ENCODE measurements at regions not wholly inside any gene's neighbourhood (a gene's known extent, or its start where the extent isn't known, plus 50 kb on each side); places are given as distances from the start of the nearest gene placed in this dataset.

DNA sequence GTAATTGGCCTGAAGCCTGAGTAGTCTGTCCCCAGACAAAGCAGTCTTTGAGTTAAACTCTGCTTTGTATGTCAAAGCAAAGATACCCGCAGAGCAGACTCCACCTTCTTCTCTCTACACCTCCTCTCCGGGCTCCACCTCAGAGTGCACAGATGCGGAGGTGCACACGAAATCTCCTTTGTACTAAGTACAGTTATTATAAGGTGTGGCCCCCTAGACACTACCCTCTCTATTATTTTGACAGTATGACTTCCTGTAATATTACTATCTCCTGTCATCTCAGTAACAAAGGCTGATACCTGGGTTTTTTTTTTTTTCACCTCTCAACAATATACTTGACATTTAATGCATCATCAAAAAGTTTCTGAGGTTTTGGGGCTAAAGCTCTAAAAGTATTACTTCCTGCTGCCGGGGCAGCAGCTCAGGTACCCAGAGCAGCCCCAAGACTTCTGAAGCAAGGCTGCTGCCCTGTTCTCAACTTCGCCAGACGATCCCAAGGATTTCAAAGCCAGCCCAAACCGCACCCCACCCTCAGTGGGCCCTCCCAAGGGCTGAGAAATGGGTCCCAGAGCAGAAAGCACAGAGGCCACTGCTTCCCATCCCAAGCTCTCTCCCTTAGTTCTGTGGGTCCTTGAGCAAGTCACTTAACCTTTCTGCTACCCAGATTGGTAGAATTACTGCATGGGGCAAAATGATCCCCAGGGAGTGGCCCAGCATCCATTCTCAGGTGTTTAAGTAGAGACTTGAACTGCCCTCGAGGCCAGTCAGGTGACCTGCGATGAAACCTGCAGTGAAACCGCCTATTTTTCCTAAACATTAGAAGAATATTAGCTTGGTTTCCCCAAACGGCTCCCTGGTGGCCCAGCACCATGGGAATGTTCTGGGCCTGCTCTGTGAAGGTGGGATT, 180.6 kb downstream of the FOXO1 start:
- ChIA-PET POLR2A (no interaction called here), CTCF (no interaction called here)
- no peak for DNase-seq (ENCODE audit: low read depth, low spot score)
- TF ChIP-seq CTCF (IDR thresholded peaks at IDR 0.05; ENCODE audit: insufficient read depth, low read length, missing control alignments): no peak
- no peak overlapping the region for H3K4me3 ChIP-seq (ENCODE audit: low read depth, low read length)

DNA sequence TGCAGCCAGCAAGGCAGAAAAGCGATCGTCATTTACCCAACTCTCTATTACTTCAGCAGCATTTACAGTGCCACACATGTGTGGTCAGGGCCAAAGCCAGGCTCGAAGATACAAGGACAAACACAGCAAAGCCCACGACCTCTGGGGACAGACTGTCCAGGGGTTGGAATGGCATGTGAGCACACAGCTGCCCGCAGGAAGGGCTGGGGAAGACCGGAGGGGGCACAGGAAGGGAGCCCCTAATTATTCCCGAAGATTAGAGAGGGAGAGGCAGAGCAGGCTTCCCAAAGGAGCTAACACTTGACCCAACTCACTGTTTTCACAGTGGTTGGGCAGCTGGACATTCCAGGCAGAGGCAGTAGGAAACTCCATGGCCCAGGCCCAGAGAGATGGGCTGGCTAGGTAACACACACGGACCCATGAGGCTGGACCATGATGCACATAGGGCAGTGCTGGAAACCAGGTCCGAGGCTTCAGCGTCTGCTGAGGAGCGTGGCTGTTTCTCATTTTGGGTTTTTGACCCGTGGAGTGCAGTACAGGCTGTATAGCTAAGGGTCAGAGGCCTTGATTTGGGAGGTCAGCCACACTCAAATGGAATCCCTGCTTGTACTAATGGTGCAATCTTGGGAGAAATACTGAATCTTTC, 179.8 kb downstream of the FOXO1 start:
- DNase-seq (ENCODE audit: low read depth, low spot score): no peak
- ChIA-PET POLR2A (no interaction called here), CTCF (no interaction called here)
- TF ChIP-seq CTCF (IDR thresholded peaks at IDR 0.05; ENCODE audit: insufficient read depth, low read length, missing control alignments): no peak
- no peak overlapping the region for H3K4me3 ChIP-seq (ENCODE audit: low read depth, low read length)

DNA sequence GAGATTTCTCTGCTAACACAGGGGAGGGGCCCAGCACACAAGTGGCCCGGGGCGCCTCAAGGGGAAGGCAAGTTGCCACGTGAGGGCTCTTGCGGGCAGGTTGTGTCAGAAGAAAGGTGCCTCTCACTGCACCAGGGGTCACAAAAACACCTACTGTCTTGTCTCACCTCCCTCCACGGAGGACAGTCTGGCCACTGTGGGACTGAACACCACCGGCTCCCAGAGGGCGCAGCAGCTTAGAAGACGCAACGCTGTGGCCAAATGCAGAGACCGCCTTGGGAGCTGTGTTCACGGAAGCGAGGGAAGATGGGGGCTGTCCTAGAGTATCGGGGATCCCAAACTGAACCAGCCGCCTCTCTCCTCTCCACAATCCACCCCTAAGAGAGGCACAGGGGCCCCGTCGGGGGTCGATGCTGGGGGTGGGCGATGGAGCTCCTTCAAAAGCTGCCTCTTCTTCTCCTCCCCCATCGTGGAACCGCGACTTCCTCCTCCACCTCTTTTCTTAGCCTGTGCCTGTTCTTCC, 177.5 kb downstream of the FOXO1 start:
- ChIA-PET POLR2A (no interaction called here), CTCF (no interaction called here)
- H3K4me3 ChIP-seq (ENCODE audit: low read depth, low read length): no peak overlapping the region
- no peak for TF ChIP-seq CTCF (IDR thresholded peaks at IDR 0.05; ENCODE audit: insufficient read depth, low read length, missing control alignments)
- DNase-seq (ENCODE audit: low read depth, low spot score): no peak

- no peak for DNase-seq (ENCODE audit: low read depth, low spot score)
- ChIA-PET POLR2A (no interaction called here), CTCF (no interaction called here)
- no peak for TF ChIP-seq CTCF (IDR thresholded peaks at IDR 0.05; ENCODE audit: insufficient read depth, low read length, missing control alignments)
- H3K4me3 ChIP-seq (ENCODE audit: low read depth, low read length): no peak overlapping the region
Measured at GRCh38 chr13:40490086-40490758, 176.2 kb downstream of the FOXO1 start.

- POLR2A ChIA-PET: no interaction called here
- H3K4me3 ChIP-seq (ENCODE audit: low read depth, low read length): no peak overlapping the region
- TF ChIP-seq CTCF (IDR thresholded peaks at IDR 0.05; ENCODE audit: insufficient read depth, low read length, missing control alignments): no peak
- DNase-seq (ENCODE audit: low read depth, low spot score): no peak
- CTCF ChIA-PET: no interaction called here
Measured at GRCh38 chr13:40492511-40492910, 173.9 kb downstream of the FOXO1 start.

GRCh38 chr13:40494513-40494912, 171.9 kb downstream of the FOXO1 start:
- TF ChIP-seq CTCF (IDR thresholded peaks at IDR 0.05; ENCODE audit: insufficient read depth, low read length, missing control alignments): no peak
- H3K4me3 ChIP-seq (ENCODE audit: low read depth, low read length): no peak overlapping the region
- CTCF ChIA-PET: no interaction called here
- POLR2A ChIA-PET: interaction anchor here (1.0 kb wide), 1 partner anchor 9 kb away, joined by 3 read pairs; no protein-coding TSS in a partner anchor
- DNase-seq (ENCODE audit: low read depth, low spot score): no peak
